HCT116 (cell line): ENCODE measurements at regions not wholly inside any gene's neighbourhood (a gene's known extent, or its start where the extent isn't known, plus 50 kb on each side); places are given as distances from the start of the nearest gene placed in this dataset.

ENCODE experiments used
- ATAC-seq: fragments of 200-7000 bp; cut with Tn5 transposase; 2 replicates; pipeline ENCODE4 v1.9.1; 2020; ENCODE audit warnings: mild to moderate bottlenecking, moderate library complexity
- BruUV-seq: library from RNA; stranded (reverse); fragments of 400-500 nt; replicated peaks from 2 replicates; lab custom pipeline; 2021; lab: Mats Ljungman, UMichigan
- CTCF ChIA-PET: fragments of 300-600 bp; sonication (Branson Sonifier 250); formaldehyde crosslinking; loops from one replicate; lab custom pipeline; 2021; ENCODE audit warnings: antibody characterized with exemption; lab: Charles Lee
- POLR2A ChIA-PET: fragments of 300-600, 350-600 bp; sonication (Branson Sonifier 250); formaldehyde crosslinking; loops from one replicate; lab custom pipeline; 2021; ENCODE audit warnings: antibody characterized with exemption; lab: Charles Lee
- RAD21 ChIA-PET, 2 experiments: fragments of 300-600 bp; sonication (Branson Sonifier 250); formaldehyde crosslinking; loops; one replicate each; lab custom pipeline; 2023; ENCODE audit warnings: low total read pairs in 2 of 2; ENCODE audit not compliant: uncharacterized antibody in 2 of 2, unreplicated experiment in 2 of 2, low non-redundant PET in 1 of 2; lab: Charles Lee
- DNase-seq: peaks from one replicate; pipeline ENCODE4 v3.0.0-alpha.2; 2010; ENCODE audit warnings: low read depth, low spot score
- H2AFZ ChIP-seq: fragments of 200-600 bp; shearing (Covaris generic), sonication (generic); 2 replicates; pipeline ENCODE4 v1.6.1; 2017; ENCODE audit warnings: low read depth, mixed run types, mixed read lengths, antibody characterized with exemption, low read length; ENCODE audit not compliant: poor library complexity, severe bottlenecking
- H3K27ac ChIP-seq: 2 replicates; pipeline ENCODE4 v1.5.1; 2012; ENCODE audit warnings: low read depth, low read length
- H3K27me3 ChIP-seq: fragments of 200-600 bp; sonication (generic); 2 replicates; pipeline ENCODE4 v1.6.1; 2016; ENCODE audit warnings: mixed run types, low read length, mixed read lengths; ENCODE audit not compliant: insufficient read depth
- H3K36me3 ChIP-seq, 2 experiments: fragments of 200-500 bp in 1 of 2; fragments of 200-600 bp in 1 of 2; sonication (Bioruptor generic) in 1 of 2; sonication (generic) in 1 of 2; 2 replicates each; pipeline versions ENCODE4 v1.5.1 to v1.6.1; 2014 to 2016; ENCODE audit warnings: low read length in 2 of 2, inconsistent platforms in 1 of 2, mixed read lengths in 1 of 2, mixed run types in 1 of 2; ENCODE audit not compliant: insufficient read depth in 2 of 2, control insufficient read depth in 1 of 2
- H3K4me1 ChIP-seq, 2 experiments: fragments of 200-600 bp in 1 of 2; sonication (generic) in 1 of 2; 2 replicates each; pipeline versions ENCODE4 v1.5.1 to v1.6.1; 2012 to 2017; ENCODE audit warnings: low read length in 2 of 2, inconsistent platforms in 1 of 2, mild to moderate bottlenecking in 1 of 2, mixed read lengths in 1 of 2, mixed run types in 1 of 2, moderate library complexity in 1 of 2; ENCODE audit not compliant: insufficient read depth in 2 of 2, control insufficient read depth in 1 of 2
- H3K4me2 ChIP-seq: fragments of 200-600 bp; sonication (generic); 2 replicates; pipeline ENCODE4 v1.6.1; 2017; ENCODE audit warnings: mixed run types, low read length, mixed read lengths
- H3K4me3 ChIP-seq, 2 experiments: fragments of 200-600 bp in 1 of 2; sonication (generic) in 1 of 2; replicated peaks in 1 of 2; 2 replicates each; pipeline ENCODE4 v1.5.1; 2011 to 2016; ENCODE audit warnings: low read length in 2 of 2, control low read depth in 1 of 2, low read depth in 1 of 2, mild to moderate bottlenecking in 1 of 2, mixed read lengths in 1 of 2, mixed run types in 1 of 2
- H3K79me2 ChIP-seq: fragments of 200-600 bp; sonication (generic); 2 replicates; pipeline ENCODE4 v1.6.1; 2017; ENCODE audit warnings: mild to moderate bottlenecking, mixed run types, low read length, moderate library complexity, mixed read lengths; ENCODE audit not compliant: insufficient read depth
- H3K9ac ChIP-seq: fragments of 200-600 bp; sonication (generic); 2 replicates; pipeline ENCODE4 v1.6.1; 2016; ENCODE audit warnings: low read length, mixed read lengths
- H3K9me2 ChIP-seq: fragments of 200-600 bp; sonication (generic), shearing (Covaris generic); 2 replicates; pipeline ENCODE4 v1.6.1; 2017; ENCODE audit warnings: mixed run types, mild to moderate bottlenecking, moderate library complexity; ENCODE audit not compliant: insufficient read depth
- H3K9me3 ChIP-seq, 2 experiments: fragments of 200-500 bp in 1 of 2; fragments of 200-600 bp in 1 of 2; sonication (Bioruptor generic) in 1 of 2; sonication (generic) in 1 of 2; 2 replicates each; pipeline ENCODE4 v1.6.1; 2014 to 2017; ENCODE audit warnings: low read length in 2 of 2, mixed read lengths in 2 of 2, inconsistent platforms in 1 of 2, low read depth in 1 of 2, mild to moderate bottlenecking in 1 of 2, mixed run types in 1 of 2, moderate library complexity in 1 of 2; ENCODE audit not compliant: control insufficient read depth in 1 of 2, insufficient read depth in 1 of 2
- H4K20me1 ChIP-seq: fragments of 200-600 bp; sonication (generic), shearing (Covaris generic); 2 replicates; pipeline ENCODE4 v1.6.1; 2017; ENCODE audit warnings: mixed run types, mild to moderate bottlenecking, moderate library complexity; ENCODE audit not compliant: insufficient read depth
- CBX3 ChIP-seq: IDR thresholded peaks from 2 replicates; pipeline ENCODE4 v1.6.1; 2012; ENCODE audit warnings: low read depth
- CEBPB ChIP-seq: IDR thresholded peaks from 2 replicates; pipeline ENCODE4 v1.6.1; 2012; ENCODE audit warnings: low read depth
- EGR1 ChIP-seq: IDR thresholded peaks from 2 replicates; pipeline ENCODE4 v1.6.1; 2012; ENCODE audit warnings: low read depth
- ELF1 ChIP-seq: IDR thresholded peaks from 2 replicates; pipeline ENCODE4 v1.6.1; 2012; ENCODE audit warnings: low read depth, borderline replicate concordance
- EZH2 ChIP-seq: fragments of 200-600 bp; sonication (generic); IDR thresholded peaks from 2 replicates; pipeline ENCODE4 v1.6.1; 2017; ENCODE audit warnings: antibody characterized with exemption, mixed run types
- FOSL1 ChIP-seq: IDR thresholded peaks from 2 replicates; pipeline ENCODE4 v1.6.1; 2012; ENCODE audit warnings: low read depth
- JUND ChIP-seq: IDR thresholded peaks from 2 replicates; pipeline ENCODE4 v1.6.1; 2012
- POLR2A ChIP-seq: IDR thresholded peaks from 2 replicates; pipeline ENCODE4 v1.7.0; 2011; ENCODE audit warnings: borderline replicate concordance; ENCODE audit not compliant: insufficient read depth, insufficient read length; ENCODE audit errors: extremely low read depth
- POLR2AphosphoS5 ChIP-seq: IDR thresholded peaks from 2 replicates; pipeline ENCODE4 v1.6.1; 2011; ENCODE audit warnings: mild to moderate bottlenecking, low read depth, low read length, moderate library complexity
- SIN3A ChIP-seq: IDR thresholded peaks from 2 replicates; pipeline ENCODE4 v1.6.1; 2012; ENCODE audit warnings: low read depth
- ZNF274 ChIP-seq: fragments of 200-500 bp; sonication (Bioruptor generic); IDR thresholded peaks from 2 replicates; pipeline ENCODE4 v1.6.1; 2014; ENCODE audit warnings: mild to moderate bottlenecking, low read depth, low read length, inconsistent platforms
- intact Hi-C: fragments of 100-400 bp; cut with micrococcal nuclease; formaldehyde crosslinking; loops from 2 replicates; pipeline ENCODE4 v1.10.0; 2022
- TF ChIP-seq, protein P1 (sequence below): IDR thresholded peaks from 2 replicates; pipeline ENCODE4 v1.6.1; 2012
- TF ChIP-seq, protein P2 (sequence below), 3 experiments: fragments of 200-600 bp in 1 of 3; sonication (generic) in 1 of 3; IDR thresholded peaks in 2 of 3; conservative IDR thresholded peaks in 1 of 3; 2 replicates each; pipeline ENCODE4 v1.5.1; 2012 to 2017; ENCODE audit warnings: low read depth in 2 of 3, low read length in 2 of 3, antibody characterized with exemption in 1 of 3, borderline replicate concordance in 1 of 3, control low read depth in 1 of 3, mild to moderate bottlenecking in 1 of 3, mixed read lengths in 1 of 3, mixed run types in 1 of 3, moderate library complexity in 1 of 3; ENCODE audit not compliant: insufficient read depth in 1 of 3

DNA sequence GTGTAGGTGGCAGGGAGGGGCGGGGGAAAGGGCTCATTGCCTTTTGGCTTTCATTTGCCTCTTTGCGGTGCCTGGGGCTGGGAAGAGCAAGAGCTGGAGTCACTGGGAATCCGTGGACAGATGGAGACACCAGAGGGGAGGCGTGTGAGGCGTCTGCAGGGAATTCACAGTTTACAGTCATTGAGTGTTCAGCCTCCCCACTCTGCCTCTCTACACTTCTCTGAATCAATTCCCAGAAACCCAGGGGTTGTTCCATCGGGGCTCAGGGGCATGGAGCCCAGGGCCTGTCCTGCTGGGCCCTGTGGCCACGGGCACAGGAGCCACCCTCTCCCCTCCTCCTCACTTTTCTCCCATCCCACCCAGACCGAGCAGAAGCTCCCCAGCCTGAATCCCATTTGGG is 160.5 kb upstream of the NAV2 start (continued):
- TF ChIP-seq FOSL1: no peak
- no peak for TF ChIP-seq SIN3A
- TF ChIP-seq, protein P1, sequence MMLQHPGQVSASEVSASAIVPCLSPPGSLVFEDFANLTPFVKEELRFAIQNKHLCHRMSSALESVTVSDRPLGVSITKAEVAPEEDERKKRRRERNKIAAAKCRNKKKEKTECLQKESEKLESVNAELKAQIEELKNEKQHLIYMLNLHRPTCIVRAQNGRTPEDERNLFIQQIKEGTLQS: no peak
- TF ChIP-seq CBX3: no peak
- no peak for TF ChIP-seq POLR2A
- TF ChIP-seq ZNF274: no peak

DNA sequence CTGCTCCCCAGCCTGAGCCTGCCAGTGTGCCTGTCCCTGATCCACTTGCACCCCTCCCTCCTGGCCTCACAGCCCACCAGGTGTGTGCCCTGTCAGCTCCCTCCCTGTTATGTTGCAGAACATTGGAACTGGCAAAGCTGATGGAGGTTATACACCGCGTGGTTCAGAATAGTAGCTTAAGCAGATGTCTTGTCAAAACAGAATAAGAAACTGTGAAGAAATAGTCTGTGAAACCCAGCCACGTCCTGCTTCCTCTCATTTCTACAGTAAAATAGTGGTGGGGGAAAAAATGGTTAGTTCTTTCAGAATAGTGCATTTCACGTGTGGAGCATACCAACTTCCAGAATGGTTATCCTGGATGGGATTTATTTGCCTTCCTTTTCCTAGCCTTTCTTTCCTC is 161.2 kb upstream of the NAV2 start:
- Histone ChIP-seq H3K36me3 (no peaks in the 10 kb centered on the region), H3K4me2 (no peak overlapping the region), H2AFZ (no peak overlapping the region), H3K4me1 (no peaks in the 10 kb centered on the region), H3K27me3 (peaks cover 22% of the 10 kb centered on the region), H3K9me3 (no peaks in the 10 kb centered on the region), H4K20me1 (no peaks in the 10 kb centered on the region), H3K27ac (no peak overlapping the region), H3K9me2 (no peaks in the 10 kb centered on the region), H3K4me3 (no peak overlapping the region), H3K9ac (no peak overlapping the region), H3K79me2 (no peaks in the 10 kb centered on the region)
- ChIA-PET RAD21 (no interaction called here), CTCF (interaction anchor here (10.0 kb wide), 1 partner anchor 482 kb away, joined by 97 read pairs; no protein-coding TSS in a partner anchor), POLR2A (interaction anchor here (0.7 kb wide), 1 partner anchor 93 kb away, joined by 3 read pairs; no protein-coding TSS in a partner anchor)
- intact Hi-C loops: loop anchor here (5.0 to 10.0 kb wide), 2 partner anchors 224 to 803 kb away; no protein-coding TSS in a partner anchor
- no peak for ATAC-seq
- BruUV-seq: no TSS peak
- TF ChIP-seq ELF1: no peak
- no peak for TF ChIP-seq POLR2AphosphoS5
- no peak for TF ChIP-seq EGR1
- TF ChIP-seq CEBPB: no peak
- TF ChIP-seq JUND: no peak
- TF ChIP-seq, protein P2, sequence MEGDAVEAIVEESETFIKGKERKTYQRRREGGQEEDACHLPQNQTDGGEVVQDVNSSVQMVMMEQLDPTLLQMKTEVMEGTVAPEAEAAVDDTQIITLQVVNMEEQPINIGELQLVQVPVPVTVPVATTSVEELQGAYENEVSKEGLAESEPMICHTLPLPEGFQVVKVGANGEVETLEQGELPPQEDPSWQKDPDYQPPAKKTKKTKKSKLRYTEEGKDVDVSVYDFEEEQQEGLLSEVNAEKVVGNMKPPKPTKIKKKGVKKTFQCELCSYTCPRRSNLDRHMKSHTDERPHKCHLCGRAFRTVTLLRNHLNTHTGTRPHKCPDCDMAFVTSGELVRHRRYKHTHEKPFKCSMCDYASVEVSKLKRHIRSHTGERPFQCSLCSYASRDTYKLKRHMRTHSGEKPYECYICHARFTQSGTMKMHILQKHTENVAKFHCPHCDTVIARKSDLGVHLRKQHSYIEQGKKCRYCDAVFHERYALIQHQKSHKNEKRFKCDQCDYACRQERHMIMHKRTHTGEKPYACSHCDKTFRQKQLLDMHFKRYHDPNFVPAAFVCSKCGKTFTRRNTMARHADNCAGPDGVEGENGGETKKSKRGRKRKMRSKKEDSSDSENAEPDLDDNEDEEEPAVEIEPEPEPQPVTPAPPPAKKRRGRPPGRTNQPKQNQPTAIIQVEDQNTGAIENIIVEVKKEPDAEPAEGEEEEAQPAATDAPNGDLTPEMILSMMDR (IDR thresholded peaks at IDR 0.05 in 2 of 3, conservative IDR thresholded peaks at IDR 0.05 in 1 of 3; ENCODE audit: borderline replicate concordance in 1 of 3, insufficient read depth in 1 of 3, low read depth in 2 of 3, low read length in 2 of 3): no peak
- TF ChIP-seq, protein P1: no peak
- TF ChIP-seq EZH2: no peak
- no peak for DNase-seq
